ENCODE measurements at regions not wholly inside any gene's neighbourhood (a gene's known extent, or its start where the extent isn't known, plus 50 kb on each side); places are given as distances from the start of the nearest gene placed in this dataset.

GRCh38 chr5:72599065-72599433 lies 91.8 kb upstream of the ZNF366 start:
- no peaks in the 10 kb centered on the region for H3K79me2 ChIP-seq (ENCODE audit: control insufficient read depth, insufficient read depth, low read length)
- peaks cover 3% of the 10 kb centered on the region; the same call in 1 of the 3 replicates for H3K36me3 ChIP-seq (ENCODE audit: control insufficient read depth, insufficient read depth, low read length)
- ATAC-seq (no peak), DNase-seq (ENCODE audit: extremely low read depth in 1 of 4, low spot score in 3 of 4) (peak in 1 of 4 experiments; percentile 22), FAIRE-seq (no peak)
- no peak overlapping the region for H3K9ac ChIP-seq (ENCODE audit: insufficient read depth in 1 of 2, low read depth in 2 of 2, low read length in 2 of 2)
- H2AFZ ChIP-seq (ENCODE audit: low read depth, low read length) = no peak overlapping the region
- H4K20me1 ChIP-seq (replicated peaks; ENCODE audit: control insufficient read depth, insufficient read depth, low read length) = no peaks in the 10 kb centered on the region
- H3K4me2 ChIP-seq (ENCODE audit: insufficient read depth, low read length) = no peak overlapping the region
- ChIA-PET POLR2A (interaction anchor here (0.7 to 1.7 kb wide), 2 partner anchors 11 to 38 kb away, joined by 3 to 10 read pairs; no protein-coding TSS in a partner anchor), CTCF (ENCODE audit: low intra/inter-chr PET ratio) (no interaction called here)
- no TSS peak for BruUV-seq (replicated peaks)
- intact Hi-C loops (cut with micrococcal nuclease) (loop anchor here (5.0 kb wide), 1 partner anchor 218 kb away; the partner anchor contains the start of gene TNPO1), in situ Hi-C loops (cut with MboI) (no loop called here)
- H3K9me1 ChIP-seq (ENCODE audit: control insufficient read depth, insufficient read depth, low read length) = no peaks in the 10 kb centered on the region
- peaks cover 15% of the 10 kb centered on the region for H3K9me3 ChIP-seq (replicated peaks; ENCODE audit: control insufficient read depth, insufficient read depth, low read depth, low read length)
- H3K27me3 ChIP-seq (ENCODE audit: control insufficient read depth in 2 of 2, insufficient read depth in 2 of 2, low read length in 2 of 2) = no peaks in the 10 kb centered on the region
- H3K4me3 ChIP-seq = no peak overlapping the region
- H3K27ac ChIP-seq (ENCODE audit: extremely low read depth, low read depth, low read length) = no peak overlapping the region
- peaks cover 10 to 38% of the 10 kb centered on the region in 2 experiments for H3K4me1 ChIP-seq (replicated peaks in 1 of 2; ENCODE audit: control insufficient read depth in 2 of 2, insufficient read depth in 2 of 2, low read length in 2 of 2)
- 95% methylated on average over 2 of the region's 2 CpGs for WGBS (ENCODE audit: insufficient coverage, low coverage, missing lambda C conversion rate)
- TF ChIP-seq ZNF431 (CRISPR knock-in tag; IDR thresholded peaks at IDR 0.05) (no peak), CBX3 (IDR thresholded peaks at IDR 0.05; ENCODE audit: borderline replicate concordance in 1 of 2, low read length in 2 of 2) (peak in 1 of 2 experiments; percentile 65; a peak in 1 of 3 replicates), FOSL1 (tag; conservative IDR thresholded peaks at IDR 0.05) (no peak), EGR1 (conservative IDR thresholded peaks at IDR 0.05) (peak; percentile 52), POLR3A (IDR thresholded peaks at IDR 0.05; ENCODE audit: borderline replicate concordance, extremely low read depth, insufficient read depth, insufficient read length) (no peak), ZNF347 (CRISPR knock-in tag; IDR thresholded peaks at IDR 0.05; ENCODE audit: low read depth) (no peak), RB1 (IDR thresholded peaks at IDR 0.05; ENCODE audit: low read depth) (no peak), SRSF3 (IDR thresholded peaks at IDR 0.05; ENCODE audit: insufficient read depth, low read length) (no peak), STAT6 (CRISPR knock-in tag; IDR thresholded peaks at IDR 0.05) (no peak), HMGXB4 (CRISPR knock-in tag; IDR thresholded peaks at IDR 0.05) (no peak), NR3C1 (CRISPR knock-in tag; IDR thresholded peaks at IDR 0.05) (no peak), RCOR1 (IDR thresholded peaks at IDR 0.05; ENCODE audit: borderline replicate concordance in 1 of 2, low read depth in 2 of 2, low read length in 2 of 2) (no peak), SOX6 (IDR thresholded peaks at IDR 0.05) (no peak), RBM22 (IDR thresholded peaks at IDR 0.05; ENCODE audit: low read depth, low read length, poor library complexity, severe bottlenecking) (no peak), ZNF324 (CRISPR knock-in tag; IDR thresholded peaks at IDR 0.05) (peak; percentile 98), SMARCA4 (IDR thresholded peaks at IDR 0.05) (no peak), KLF13 (tag; IDR thresholded peaks at IDR 0.05; ENCODE audit: borderline replicate concordance, low read depth) (no peak), POLR3G (IDR thresholded peaks at IDR 0.05; ENCODE audit: extremely low read depth, insufficient read length, insufficient replicate concordance) (no peak), SIRT6 (IDR thresholded peaks at IDR 0.05; ENCODE audit: low read depth, low read length) (no peak), DACH1 (IDR thresholded peaks at IDR 0.05; ENCODE audit: partially characterized antibody) (peak; percentile 69), ARID1B (IDR thresholded peaks at IDR 0.05) (no peak), ZNF143 (CRISPR knock-in tag; IDR thresholded peaks at IDR 0.05) (no peak)
